IMR-90 (cell line): ENCODE measurements at regions not wholly inside any gene's neighbourhood (a gene's known extent, or its start where the extent isn't known, plus 50 kb on each side); places are given as distances from the start of the nearest gene placed in this dataset.

Source experiments
- ATAC-seq: fragments of 200-7000 bp; cut with Tn5 transposase; 2 replicates; pipeline ENCODE4 v1.9.1; 2020; ENCODE audit warnings: low read depth, mild to moderate bottlenecking, moderate library complexity
- BruUV-seq: library from RNA; stranded (reverse); fragments of 400-500 nt; replicated peaks from 2 replicates; lab custom pipeline; 2021; lab: Mats Ljungman, UMichigan
- CTCF ChIA-PET: fragments of 300-600 bp; formaldehyde crosslinking; extraction: SDS; loops from one replicate; lab custom pipeline; 2021; ENCODE audit warnings: antibody characterized with exemption; lab: Yijun Ruan, JAX
- POLR2A ChIA-PET: fragments of 300-600 bp; sonication (Branson Sonifier 250); formaldehyde crosslinking; loops from one replicate; lab custom pipeline; 2022; ENCODE audit warnings: antibody characterized with exemption; ENCODE audit not compliant: unreplicated experiment; lab: Charles Lee
- DNase-seq: peaks from one replicate; pipeline ENCODE4 v3.0.0; 2013
- H2AFZ ChIP-seq: replicated peaks from 2 replicates; pipeline ENCODE3; 2013; ENCODE audit warnings: low read length, mild to moderate bottlenecking; ENCODE audit not compliant: poor library complexity
- H2AK5ac ChIP-seq: 2 replicates; pipeline ENCODE4 v1.6.1; 2013; ENCODE audit warnings: low read depth, low read length, inconsistent platforms
- H2AK9ac ChIP-seq: replicated peaks from 2 replicates; pipeline ENCODE3; 2013; ENCODE audit warnings: mild to moderate bottlenecking, low read depth, low read length, moderate library complexity; ENCODE audit not compliant: poor library complexity
- H2BK120ac ChIP-seq: 2 replicates; pipeline ENCODE4 v1.6.1; 2013; ENCODE audit warnings: low read depth, low read length, inconsistent platforms
- H2BK15ac ChIP-seq: 3 replicates; pipeline ENCODE4 v1.6.1; 2013; ENCODE audit warnings: low read depth, low read length, inconsistent platforms
- H2BK20ac ChIP-seq: 2 replicates; pipeline ENCODE4 v1.6.1; 2013; ENCODE audit warnings: low read depth, mild to moderate bottlenecking, inconsistent platforms, low read length, moderate library complexity
- H2BK5ac ChIP-seq: 2 replicates; pipeline ENCODE4 v1.6.1; 2013; ENCODE audit warnings: mild to moderate bottlenecking, low read depth, low read length, inconsistent platforms; ENCODE audit not compliant: poor library complexity, severe bottlenecking
- H3K14ac ChIP-seq: replicated peaks from 2 replicates; pipeline ENCODE4 v1.6.1; 2013; ENCODE audit warnings: low read depth, low read length, inconsistent platforms
- H3K18ac ChIP-seq: 2 replicates; pipeline ENCODE4 v1.6.1; 2013; ENCODE audit warnings: low read depth, low read length, control low read depth
- H3K23ac ChIP-seq: 2 replicates; pipeline ENCODE4 v1.6.1; 2013; ENCODE audit warnings: low read depth, low read length, inconsistent platforms
- H3K27ac ChIP-seq: 2 replicates; pipeline ENCODE4 v1.5.1; 2013; ENCODE audit warnings: mild to moderate bottlenecking, control low read depth, low read length; ENCODE audit not compliant: insufficient read depth
- H3K27me3 ChIP-seq: 2 replicates; pipeline ENCODE4 v1.6.1; 2013; ENCODE audit warnings: low read length; ENCODE audit not compliant: control insufficient read depth, insufficient read depth
- H3K36me3 ChIP-seq: 2 replicates; pipeline ENCODE4 v1.6.1; 2013; ENCODE audit warnings: low read length, mixed read lengths; ENCODE audit not compliant: control insufficient read depth, insufficient read depth
- H3K4ac ChIP-seq: 2 replicates; pipeline ENCODE4 v1.6.1; 2013; ENCODE audit warnings: low read depth, low read length, inconsistent platforms
- H3K4me1 ChIP-seq: 2 replicates; pipeline ENCODE4 v1.6.1; 2013; ENCODE audit warnings: low read length, mixed read lengths; ENCODE audit not compliant: control insufficient read depth, insufficient read depth
- H3K4me2 ChIP-seq: 2 replicates; pipeline ENCODE4 v1.6.1; 2013; ENCODE audit warnings: low read depth, mild to moderate bottlenecking, control low read depth, low read length, moderate library complexity
- H3K4me3 ChIP-seq: 2 replicates; pipeline ENCODE4 v1.5.1; 2013; ENCODE audit warnings: low read depth, mild to moderate bottlenecking, control low read depth, low read length, moderate library complexity; ENCODE audit not compliant: insufficient read depth
- H3K56ac ChIP-seq: 2 replicates; pipeline ENCODE4 v1.6.1; 2013; ENCODE audit warnings: low read length, inconsistent platforms; ENCODE audit not compliant: insufficient read depth; ENCODE audit errors: extremely low read depth
- H3K79me1 ChIP-seq, 2 experiments: 2 replicates each; pipeline ENCODE4 v1.6.1; 2013; ENCODE audit warnings: low read length in 2 of 2, inconsistent platforms in 1 of 2, low read depth in 1 of 2
- H3K9ac ChIP-seq: 2 replicates; pipeline ENCODE4 v1.6.1; 2013; ENCODE audit warnings: low read depth, low read length, control low read depth
- H3K9me1 ChIP-seq: 2 replicates; pipeline ENCODE4 v1.6.1; 2013; ENCODE audit warnings: low read length, inconsistent platforms; ENCODE audit not compliant: insufficient read depth
- H3K9me3 ChIP-seq: 2 replicates; pipeline ENCODE4 v1.6.1; 2013; ENCODE audit warnings: low read length; ENCODE audit not compliant: control insufficient read depth, insufficient read depth
- H4K20me1 ChIP-seq: 2 replicates; pipeline ENCODE4 v1.6.1; 2013; ENCODE audit warnings: low read length, inconsistent platforms; ENCODE audit not compliant: insufficient read depth
- H4K5ac ChIP-seq: 2 replicates; pipeline ENCODE4 v1.6.1; 2013; ENCODE audit warnings: mild to moderate bottlenecking, low read depth, low read length, control low read depth
- H4K8ac ChIP-seq, 2 experiments: 2 replicates each; pipeline ENCODE4 v1.6.1; 2013; ENCODE audit warnings: low read depth in 2 of 2, low read length in 2 of 2, control low read depth in 1 of 2, inconsistent platforms in 1 of 2
- H4K91ac ChIP-seq: 2 replicates; pipeline ENCODE4 v1.6.1; 2013; ENCODE audit warnings: low read depth, low read length, inconsistent platforms; ENCODE audit not compliant: insufficient read depth
- RFX5 ChIP-seq: IDR thresholded peaks from 2 replicates; pipeline ENCODE4 v1.8.0; 2012; ENCODE audit warnings: low read depth, mild to moderate bottlenecking, low read length, moderate library complexity
- WGBS, 2 experiments: methylation state at CpG; one replicate each; pipeline versions ENCODE4 v1.1.5 to v1.1.7; 2013; ENCODE audit warnings: missing lambda C conversion rate in 2 of 2; ENCODE audit not compliant: insufficient read length in 1 of 2; ENCODE audit errors: extremely low coverage in 2 of 2; 5-methylcytosine and 5-hydroxymethylcytosine counted together
- dilution Hi-C: fragments of 300-500 bp; cut with HindIII; formaldehyde crosslinking; loops from one replicate; pipeline ENCODE4 v1.14.3; 2018; ENCODE audit warnings: low sequenced_read_pairs; ENCODE audit not compliant: unreplicated experiment
- in situ Hi-C: fragments of 300-500 bp; cut with MboI; formaldehyde crosslinking; loops from 3 replicates; pipeline ENCODE4 v1.14.3; 2019; ENCODE audit warnings: low sequenced_read_pairs, inconsistent platforms, mixed read lengths
- intact Hi-C: fragments of 100-400 bp; cut with micrococcal nuclease; formaldehyde crosslinking; loops from 2 replicates; pipeline ENCODE4 v1.10.0; 2022

GRCh38 chr17:27079660-27080059 lies 214.3 kb upstream of the WSB1 start:
- no peak overlapping the region for H3K56ac ChIP-seq
- no peak overlapping the region for H3K4me3 ChIP-seq
- H4K91ac ChIP-seq = no peak overlapping the region
- no peak overlapping the region for H2BK20ac ChIP-seq
- ATAC-seq (no peak), DNase-seq (no peak)
- no CpG with 5 or more reads among the region's 7 CpGs for WGBS, 2 experiments
- no peak overlapping the region for H2AFZ ChIP-seq
- dilution Hi-C loops (no loop called here), in situ Hi-C loops (no loop called here), intact Hi-C loops (no loop called here)
- H2BK120ac ChIP-seq = no peak overlapping the region
- H4K8ac ChIP-seq = no peak overlapping the region
- no peak overlapping the region for H2AK9ac ChIP-seq
- H3K4me2 ChIP-seq = no peak overlapping the region
- no peaks in the 10 kb centered on the region for H3K36me3 ChIP-seq
- TF ChIP-seq RFX5 = no peak
- H3K79me1 ChIP-seq = no peaks in the 10 kb centered on the region
- no peak overlapping the region for H3K4ac ChIP-seq
- no peak overlapping the region for H3K9ac ChIP-seq
- H3K27me3 ChIP-seq = no peaks in the 10 kb centered on the region
- H2BK15ac ChIP-seq = no peak overlapping the region
- no peak overlapping the region for H3K18ac ChIP-seq
- H4K20me1 ChIP-seq = no peaks in the 10 kb centered on the region
- no TSS peak for BruUV-seq
- CTCF ChIA-PET = no interaction called here
- H3K14ac ChIP-seq = no peak overlapping the region
- no peak overlapping the region for H3K27ac ChIP-seq
- peaks cover 9% of the 10 kb centered on the region; the same call in 1 of the 2 replicates for H3K9me3 ChIP-seq
- H2BK5ac ChIP-seq = no peak overlapping the region
- no peak overlapping the region for H4K5ac ChIP-seq
- no peak overlapping the region for H2AK5ac ChIP-seq
- no peaks in the 10 kb centered on the region for H3K4me1 ChIP-seq
- POLR2A ChIA-PET = no interaction called here
- H3K9me1 ChIP-seq = no peaks in the 10 kb centered on the region
- H3K23ac ChIP-seq = no peak overlapping the region
